ENCODE measurements at regions not wholly inside any gene's neighbourhood (a gene's known extent, or its start where the extent isn't known, plus 50 kb on each side); places are given as distances from the start of the nearest gene placed in this dataset.
"Not testable (repeated sequence)": the region's sequence is repeated elsewhere in the genome, so short reads cannot be mapped to it uniquely, and the experiment has no call there.

DNA sequence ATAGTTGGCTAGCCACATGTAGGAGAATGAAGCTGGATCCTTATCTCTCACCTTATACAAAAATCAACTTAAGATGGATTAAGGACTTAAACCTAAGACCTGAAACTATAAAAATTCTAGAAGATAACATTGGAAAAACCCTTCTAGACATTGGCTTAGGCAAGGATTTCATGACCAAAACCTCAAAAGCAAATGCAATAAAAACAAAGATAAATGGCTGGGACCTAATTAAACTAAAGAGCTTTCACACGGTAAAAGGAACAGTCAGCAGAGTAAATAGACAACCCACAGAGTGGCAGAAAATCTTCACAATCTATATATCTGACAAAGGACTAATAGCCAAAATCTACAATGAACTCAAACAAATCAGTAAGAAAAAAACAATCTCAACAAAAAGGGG is 202.7 kb upstream of the ARID2 start:
- TF ChIP-seq POLR2A, POLR2AphosphoS5, TAF1, SPI1 (IDR thresholded peaks at IDR 0.05; ENCODE audit: low read depth, low read length): not testable (repeated sequence)

Measured in GM12891 (cell line).